ENCODE measurements at regions not wholly inside any gene's neighbourhood (a gene's known extent, or its start where the extent isn't known, plus 50 kb on each side); places are given as distances from the start of the nearest gene placed in this dataset.

- no peak for FAIRE-seq
- Histone ChIP-seq H3K9me3 (replicated peaks; ENCODE audit: control insufficient read depth, insufficient read depth, low read length) (no peaks in the 10 kb centered on the region), H3K27me3 (replicated peaks in 1 of 2; ENCODE audit: control insufficient read depth in 2 of 2, insufficient read depth in 2 of 2, low read length in 1 of 2) (no peaks in the 10 kb centered on the region), H3K79me2 (ENCODE audit: control insufficient read depth, insufficient read depth, low read length) (no peaks in the 10 kb centered on the region), H2AFZ (ENCODE audit: control insufficient read depth, low read depth, low read length) (no peak overlapping the region), H4K20me1 (ENCODE audit: control insufficient read depth, insufficient read depth) (no peaks in the 10 kb centered on the region), H3K27ac (ENCODE audit: control insufficient read depth, insufficient read depth) (no peak overlapping the region), H3K4me2 (ENCODE audit: control insufficient read depth, insufficient read depth) (no peak overlapping the region), H3K36me3 (ENCODE audit: control insufficient read depth in 2 of 2, insufficient read depth in 2 of 2, low read length in 1 of 2) (no peaks in the 10 kb centered on the region), H3K4me1 (ENCODE audit: control insufficient read depth, insufficient read depth, low read length) (no peaks in the 10 kb centered on the region), H3K4me3 (no peak overlapping the region), H3K9ac (ENCODE audit: control insufficient read depth, insufficient read depth, low read length) (no peak overlapping the region)
- no peak for TF ChIP-seq MTA3 (IDR thresholded peaks at IDR 0.05; ENCODE audit: borderline replicate concordance, low read length)
- TF ChIP-seq ZNF592 (IDR thresholded peaks at IDR 0.05), result no peak
- TF ChIP-seq ETV6 (conservative IDR thresholded peaks at IDR 0.05 in 1 of 2, IDR thresholded peaks at IDR 0.05 in 1 of 2; ENCODE audit: borderline replicate concordance in 1 of 2, low read depth in 1 of 2), result no peak
- TF ChIP-seq TCF3 (IDR thresholded peaks at IDR 0.05; ENCODE audit: borderline replicate concordance, insufficient read depth, low read depth, low read length), result no peak
- no peak for TF ChIP-seq JUNB (IDR thresholded peaks at IDR 0.05)
- no peak for TF ChIP-seq SMAD5 (IDR thresholded peaks at IDR 0.05; ENCODE audit: low read depth)
- no peak for TF ChIP-seq CEBPB (IDR thresholded peaks at IDR 0.05; ENCODE audit: borderline replicate concordance in 1 of 2, low read depth in 2 of 2, low read length in 2 of 2)
- TF ChIP-seq POLR2AphosphoS2 (IDR thresholded peaks at IDR 0.05; ENCODE audit: low read depth, low read length), result no peak
- TF ChIP-seq BACH1 (IDR thresholded peaks at IDR 0.05; ENCODE audit: borderline replicate concordance), result no peak
- TF ChIP-seq, protein P1, sequence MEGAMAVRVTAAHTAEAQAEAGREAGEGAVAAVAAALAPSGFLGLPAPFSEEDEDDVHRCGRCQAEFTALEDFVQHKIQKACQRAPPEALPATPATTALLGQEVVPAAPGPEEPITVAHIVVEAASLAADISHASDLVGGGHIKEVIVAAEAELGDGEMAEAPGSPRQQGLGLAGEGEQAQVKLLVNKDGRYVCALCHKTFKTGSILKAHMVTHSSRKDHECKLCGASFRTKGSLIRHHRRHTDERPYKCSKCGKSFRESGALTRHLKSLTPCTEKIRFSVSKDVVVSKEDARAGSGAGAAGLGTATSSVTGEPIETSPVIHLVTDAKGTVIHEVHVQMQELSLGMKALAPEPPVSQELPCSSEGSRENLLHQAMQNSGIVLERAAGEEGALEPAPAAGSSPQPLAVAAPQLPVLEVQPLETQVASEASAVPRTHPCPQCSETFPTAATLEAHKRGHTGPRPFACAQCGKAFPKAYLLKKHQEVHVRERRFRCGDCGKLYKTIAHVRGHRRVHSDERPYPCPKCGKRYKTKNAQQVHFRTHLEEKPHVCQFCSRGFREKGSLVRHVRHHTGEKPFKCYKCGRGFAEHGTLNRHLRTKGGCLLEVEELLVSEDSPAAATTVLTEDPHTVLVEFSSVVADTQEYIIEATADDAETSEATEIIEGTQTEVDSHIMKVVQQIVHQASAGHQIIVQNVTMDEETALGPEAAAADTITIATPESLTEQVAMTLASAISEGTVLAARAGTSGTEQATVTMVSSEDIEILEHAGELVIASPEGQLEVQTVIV (IDR thresholded peaks at IDR 0.05; ENCODE audit: borderline replicate concordance, partially characterized antibody), result no peak
- TF ChIP-seq NFIC (IDR thresholded peaks at IDR 0.05; ENCODE audit: low read depth, low read length), result no peak
- TF ChIP-seq, protein P2, sequence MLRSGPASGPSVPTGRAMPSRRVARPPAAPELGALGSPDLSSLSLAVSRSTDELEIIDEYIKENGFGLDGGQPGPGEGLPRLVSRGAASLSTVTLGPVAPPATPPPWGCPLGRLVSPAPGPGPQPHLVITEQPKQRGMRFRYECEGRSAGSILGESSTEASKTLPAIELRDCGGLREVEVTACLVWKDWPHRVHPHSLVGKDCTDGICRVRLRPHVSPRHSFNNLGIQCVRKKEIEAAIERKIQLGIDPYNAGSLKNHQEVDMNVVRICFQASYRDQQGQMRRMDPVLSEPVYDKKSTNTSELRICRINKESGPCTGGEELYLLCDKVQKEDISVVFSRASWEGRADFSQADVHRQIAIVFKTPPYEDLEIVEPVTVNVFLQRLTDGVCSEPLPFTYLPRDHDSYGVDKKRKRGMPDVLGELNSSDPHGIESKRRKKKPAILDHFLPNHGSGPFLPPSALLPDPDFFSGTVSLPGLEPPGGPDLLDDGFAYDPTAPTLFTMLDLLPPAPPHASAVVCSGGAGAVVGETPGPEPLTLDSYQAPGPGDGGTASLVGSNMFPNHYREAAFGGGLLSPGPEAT (IDR thresholded peaks at IDR 0.05; ENCODE audit: low read depth), result no peak
- CTCF ChIA-PET, result no interaction called here
- 30% methylated on average over 2 of the region's 2 CpGs for WGBS (ENCODE audit: insufficient coverage, insufficient replicate concordance, low lambda C conversion rate, missing lambda C conversion rate)
- in situ Hi-C loops (cut with MboI) (no loop called here), intact Hi-C loops (cut with micrococcal nuclease; ENCODE audit: unreplicated experiment) (no loop called here)
- RAD21 ChIA-PET (ENCODE audit: unreplicated experiment), result no interaction called here
- SMC1A ChIA-PET (ENCODE audit: uncharacterized antibody, unreplicated experiment), result no interaction called here
- no TSS peak for BruUV-seq (replicated peaks)
- DNase-seq (ENCODE audit: low read depth, low spot score), result no peak
- POLR2A ChIA-PET, result no interaction called here
- no peak for ATAC-seq
Measured at GRCh38 chr3:74534611-74535010, 79.8 kb downstream of the CNTN3 start.

Measured in GM12878 (cell line).